Stimulated activated CD4-positive, alpha-beta T cell treated with anti-CD3 and anti-CD28 coated beads, Interleukin-2, amount 100 ng/mL, for 48 hours (primary cell): ENCODE measurements at regions not wholly inside any gene's neighbourhood (a gene's known extent, or its start where the extent isn't known, plus 50 kb on each side); places are given as distances from the start of the nearest gene placed in this dataset.
"Not testable (repeated sequence)": the region's sequence is repeated elsewhere in the genome, so short reads cannot be mapped to it uniquely, and the experiment has no call there.

ENCODE experiments used
- DNase-seq, 2 donors: peaks; one replicate each; pipeline ENCODE4 v3.0.0-alpha.2; 2020

- not testable (repeated sequence) for DNase-seq
Measured at GRCh38 chr13:80897641-80898040, 556.7 kb upstream of the SPRY2 start.

DNA sequence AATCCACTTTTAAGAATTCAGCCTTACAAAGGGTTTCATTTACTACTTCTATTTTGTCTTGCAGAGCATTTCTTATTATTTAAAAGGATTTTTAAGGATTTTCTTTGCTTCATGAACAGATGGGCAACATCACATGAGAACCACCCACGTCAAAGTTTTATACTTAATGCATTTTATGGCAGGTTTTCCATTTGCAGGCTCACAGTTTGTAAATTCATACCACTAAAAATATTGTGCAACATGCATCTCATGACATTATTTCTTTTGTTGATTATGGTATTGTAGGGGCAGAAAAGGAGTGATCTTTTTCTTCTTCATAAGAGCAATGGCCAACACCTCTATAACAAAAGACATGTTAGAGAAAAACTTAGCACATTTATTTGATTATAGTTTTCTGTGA lies 554.0 kb upstream of the SPRY2 start:
- DNase-seq: no peak

- DNase-seq: no peak
Measured at GRCh38 chr13:80889829-80890228, 548.9 kb upstream of the SPRY2 start.

GRCh38 chr13:80888390-80888789 lies 547.5 kb upstream of the SPRY2 start:
- no peak for DNase-seq

DNA sequence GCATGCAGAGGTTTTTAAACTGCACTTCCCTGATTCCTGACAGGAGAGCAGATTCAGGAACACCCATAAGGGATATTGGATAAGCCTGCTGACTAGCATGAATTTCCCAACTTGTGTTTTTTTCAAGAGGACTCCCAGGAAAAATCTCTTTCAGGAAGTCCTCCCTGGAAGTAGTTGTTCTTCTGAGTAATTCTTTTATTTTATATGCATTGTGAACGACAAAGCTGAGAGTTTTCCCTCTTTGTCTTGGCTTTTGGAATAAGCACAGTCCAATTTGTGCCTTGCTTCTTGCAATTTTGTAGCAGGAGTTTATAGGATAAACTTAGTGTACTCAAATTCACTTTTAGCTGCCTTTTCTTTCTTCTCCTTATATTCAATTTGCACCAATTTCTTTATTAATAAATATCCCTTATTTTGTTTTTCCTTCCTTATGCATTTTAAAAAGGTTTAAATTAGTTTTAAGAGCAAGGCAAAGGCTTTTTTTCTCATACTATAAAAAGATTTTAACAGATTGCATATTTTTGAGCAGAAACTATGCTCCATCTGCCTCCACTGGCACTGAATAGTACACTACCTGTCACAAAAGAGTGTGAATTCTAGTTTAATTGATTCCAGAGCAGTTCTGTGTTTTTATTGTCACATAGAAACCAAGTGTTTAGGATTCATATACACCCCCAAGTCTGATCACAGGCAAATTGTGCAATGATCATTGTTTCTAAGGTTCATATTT lies 543.3 kb upstream of the SPRY2 start:
- DNase-seq: no peak

DNA sequence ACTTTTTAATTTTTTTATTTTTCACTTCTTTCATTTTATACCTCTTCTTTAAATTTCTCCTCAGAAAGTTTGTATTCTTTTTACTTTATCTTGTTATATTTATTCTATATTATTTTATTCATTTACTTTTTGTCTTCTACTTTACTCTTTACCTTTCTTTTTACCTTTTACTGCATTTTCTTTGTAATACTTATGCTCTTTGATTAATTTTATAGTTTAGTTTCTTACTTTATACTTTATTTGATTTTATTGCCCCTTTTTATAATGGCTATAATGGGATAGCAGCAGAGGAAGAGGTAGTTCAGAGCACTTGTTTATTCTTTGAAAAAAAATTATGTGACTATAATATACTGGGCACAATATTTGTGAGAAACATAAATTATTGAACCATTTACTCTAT lies 542.6 kb upstream of the SPRY2 start:
- DNase-seq: no peak

GRCh38 chr13:80881942-80882445 lies 541.1 kb upstream of the SPRY2 start:
- no peak for DNase-seq

DNA sequence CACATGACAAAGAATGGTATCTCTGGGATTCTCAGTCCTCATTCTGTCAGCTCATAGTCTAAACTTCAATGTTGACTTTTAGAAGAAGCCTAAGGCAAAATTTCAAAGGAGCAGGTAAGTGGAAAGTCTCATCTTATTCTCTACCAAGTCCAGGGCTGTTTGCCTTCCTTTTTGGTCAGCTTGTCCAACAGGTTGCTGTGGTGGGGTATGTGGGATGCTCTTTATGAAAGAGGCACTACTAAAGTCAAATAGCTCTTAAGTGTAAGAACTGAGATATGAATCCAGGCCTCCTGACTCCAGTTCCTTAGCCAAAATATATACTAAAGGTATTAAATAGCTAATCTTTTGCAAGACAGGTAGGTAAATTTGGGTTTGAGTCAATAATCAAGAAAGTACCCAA lies 540.6 kb upstream of the SPRY2 start:
- DNase-seq: no peak

GRCh38 chr13:80881034-80881433 lies 540.1 kb upstream of the SPRY2 start:
- DNase-seq: no peak

DNA sequence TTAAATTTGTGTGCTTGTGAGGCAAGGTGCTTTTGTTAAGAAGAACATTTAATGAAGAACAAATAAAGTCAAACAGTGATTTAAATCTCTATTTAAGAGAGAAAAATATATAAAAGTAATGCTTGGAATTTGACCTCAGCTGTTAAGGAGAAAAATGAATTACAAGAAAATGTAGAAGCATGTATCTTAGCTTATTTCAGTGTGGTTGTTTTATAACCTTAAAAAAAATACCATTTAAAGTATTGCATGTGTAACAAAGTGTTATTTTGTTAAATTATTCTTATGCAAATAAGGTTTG lies 537.0 kb upstream of the SPRY2 start:
- no peak for DNase-seq

DNA sequence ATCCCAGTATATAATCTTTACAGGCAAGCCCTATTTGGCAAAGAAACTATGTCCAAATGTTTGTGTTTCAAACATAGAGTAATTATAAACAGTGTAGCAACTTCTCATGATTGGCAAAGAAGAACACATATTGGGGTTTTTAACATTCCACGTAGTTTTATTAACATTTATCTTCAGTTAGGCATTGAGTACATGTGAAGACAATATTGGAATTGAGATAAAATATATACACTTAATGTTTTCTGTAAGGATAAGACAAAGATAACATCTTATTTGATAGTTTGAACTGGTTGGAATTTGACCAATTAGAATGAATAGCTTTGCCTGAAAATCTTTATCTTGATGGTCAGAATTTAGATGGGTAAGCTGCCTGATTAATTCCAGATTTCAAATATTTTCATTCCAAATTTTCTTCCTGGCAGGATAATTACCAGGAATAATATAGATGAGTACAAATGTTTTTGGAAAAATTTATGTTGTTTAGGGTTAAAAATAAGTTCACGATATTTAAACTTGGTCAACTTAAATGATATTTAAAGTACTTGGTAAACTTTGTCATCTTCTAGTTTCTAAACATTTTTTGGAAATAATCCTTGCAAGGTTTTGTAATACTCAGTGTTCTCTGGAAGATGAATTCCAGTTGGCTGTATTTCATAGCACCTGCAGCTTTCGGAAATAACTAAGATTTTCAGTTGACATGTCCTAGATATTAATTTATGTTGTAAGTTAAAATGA lies 536.5 kb upstream of the SPRY2 start:
- no peak for DNase-seq

DNA sequence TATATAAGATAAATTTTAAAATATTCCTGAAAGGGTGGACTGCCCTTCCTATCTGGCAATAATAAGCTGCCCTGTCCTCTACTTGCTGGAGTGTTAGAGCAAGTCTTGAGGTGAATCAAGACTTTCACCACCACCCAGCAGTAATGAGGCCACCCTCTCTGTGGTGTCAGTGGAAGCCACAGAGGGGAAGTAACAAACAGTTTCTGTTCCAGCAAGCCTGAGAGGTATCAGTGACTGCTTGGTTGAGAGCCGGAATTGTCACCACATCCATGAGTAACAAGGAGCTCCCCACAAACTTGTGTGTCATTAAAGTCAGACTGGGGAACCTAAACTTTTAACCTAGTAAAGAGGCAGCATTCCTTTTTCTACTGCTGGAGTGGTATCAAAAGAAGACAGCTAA lies 532.7 kb upstream of the SPRY2 start:
- DNase-seq: no peak

DNA sequence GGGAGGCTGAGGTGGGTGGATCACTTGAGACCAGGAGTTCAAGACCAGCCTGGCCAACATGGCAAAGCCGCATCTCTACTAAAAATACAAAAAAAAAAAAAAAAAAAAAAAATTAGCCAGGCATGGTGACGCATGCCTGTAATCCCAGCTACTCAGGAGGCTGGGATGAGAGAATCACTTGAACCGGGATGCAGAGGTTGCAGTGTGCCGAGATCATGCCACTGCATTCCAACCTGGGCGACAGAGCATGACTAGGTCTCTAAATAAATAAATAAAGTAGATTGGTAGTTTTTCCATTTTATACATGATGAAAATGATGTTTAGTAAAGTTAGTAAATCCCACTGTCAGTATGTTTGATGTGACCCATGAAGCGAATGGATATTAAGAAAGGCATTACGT lies 531.0 kb upstream of the SPRY2 start:
- DNase-seq: not testable (repeated sequence)

- no peak for DNase-seq
Measured at GRCh38 chr13:80871481-80871880, 530.6 kb upstream of the SPRY2 start.

DNA sequence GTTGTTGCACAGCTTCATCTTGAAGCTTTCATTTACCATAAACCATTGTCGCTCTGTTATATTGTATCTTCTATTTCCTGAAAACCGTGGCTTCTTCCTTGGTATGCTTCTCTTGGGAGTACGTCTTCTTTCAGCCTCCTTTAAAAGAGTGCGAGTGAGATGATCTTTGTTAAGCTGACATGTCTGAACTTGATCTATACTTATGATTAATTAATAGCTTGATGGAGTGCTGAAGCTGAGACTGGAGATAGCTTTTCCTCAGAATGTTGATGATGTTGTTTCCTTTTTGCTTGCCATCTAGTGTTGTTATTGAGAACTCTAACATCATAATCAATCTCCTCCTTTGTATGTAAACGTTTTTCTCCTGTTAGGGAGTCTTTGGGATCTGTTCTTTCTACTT lies 529.3 kb upstream of the SPRY2 start:
- DNase-seq: no peak

DNA sequence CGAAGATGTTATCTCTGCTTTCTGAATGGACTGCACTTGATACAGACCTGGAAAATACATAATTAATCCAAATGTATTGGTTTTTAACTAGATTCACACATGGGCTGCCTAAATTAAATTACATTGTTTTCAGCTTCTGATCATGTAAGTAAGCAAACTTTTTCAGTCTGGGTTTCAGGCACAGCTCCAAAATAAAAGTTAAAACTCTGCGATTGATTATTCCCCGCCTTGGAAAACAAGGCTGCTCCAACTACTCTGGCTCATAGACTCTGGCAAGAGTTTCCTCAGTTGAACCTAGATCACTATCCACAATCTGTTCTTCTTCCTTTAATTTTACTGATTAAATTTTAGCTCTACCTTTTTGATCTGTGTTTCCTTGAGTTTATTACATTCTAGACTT lies 526.0 kb upstream of the SPRY2 start:
- DNase-seq: no peak

DNA sequence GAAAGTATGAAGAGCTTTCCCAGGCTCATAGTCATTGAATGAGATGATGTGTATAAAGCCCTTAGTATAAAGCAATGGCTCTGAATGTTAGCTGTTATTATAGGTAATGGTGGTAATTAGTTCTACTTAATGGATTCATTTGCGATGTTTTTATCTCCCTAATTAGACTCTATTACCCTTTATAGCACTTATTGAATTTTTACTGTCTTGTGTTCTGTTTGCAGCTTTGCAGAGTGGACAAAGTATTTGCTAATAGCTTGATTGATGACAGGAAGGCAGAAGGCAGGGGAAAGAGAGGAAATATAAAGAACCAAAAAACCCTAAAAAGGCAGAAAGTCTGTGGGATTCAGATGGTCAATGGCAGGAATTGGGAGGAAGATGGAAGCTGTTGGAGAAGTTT lies 524.4 kb upstream of the SPRY2 start:
- DNase-seq: no peak

GRCh38 chr13:80862456-80862855 lies 521.5 kb upstream of the SPRY2 start:
- DNase-seq: no peak

GRCh38 chr13:80860845-80861244 lies 519.9 kb upstream of the SPRY2 start:
- DNase-seq: no peak

GRCh38 chr13:80858131-80858530 lies 517.2 kb upstream of the SPRY2 start:
- no peak for DNase-seq

- no peak for DNase-seq
Measured at GRCh38 chr13:80857321-80857720, 516.4 kb upstream of the SPRY2 start.

GRCh38 chr13:80850771-80851170 lies 509.8 kb upstream of the SPRY2 start:
- DNase-seq: no peak

GRCh38 chr13:80844164-80844563 lies 503.2 kb upstream of the SPRY2 start:
- DNase-seq: no peak

DNA sequence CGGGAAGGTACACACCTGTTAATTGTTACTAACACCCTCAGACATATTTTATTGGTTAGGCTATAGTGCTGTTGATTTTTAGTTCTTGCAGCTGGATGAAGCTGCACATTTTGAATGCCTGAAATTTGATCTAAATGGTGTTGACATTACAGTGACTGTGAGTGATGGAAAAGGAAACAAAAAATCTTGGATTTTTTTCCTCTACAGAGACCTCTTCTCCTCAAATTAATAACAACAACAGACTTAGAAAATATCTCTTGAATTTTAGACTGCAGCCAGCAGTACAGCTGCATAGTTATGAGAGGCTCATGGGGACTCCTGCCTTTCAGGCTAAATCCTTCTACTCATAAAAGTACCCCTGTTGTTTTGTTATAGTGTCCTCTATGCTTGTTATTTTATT lies 500.5 kb upstream of the SPRY2 start:
- no peak for DNase-seq
